Kidney tubule cell (primary cell): ENCODE measurements at regions not wholly inside any gene's neighbourhood (a gene's known extent, or its start where the extent isn't known, plus 50 kb on each side); places are given as distances from the start of the nearest gene placed in this dataset.

Source experiments
- DNase-seq: peaks from one replicate; pipeline ENCODE4 v3.0.0-alpha.2; 2018; ENCODE audit warnings: low spot score

- DNase-seq = no peak
These were observed 156.3 kb downstream of the SLC16A9 start for GRCh38 chr10:59553162-59553900.

GRCh38 chr10:59550061-59550460 lies 159.6 kb downstream of the SLC16A9 start:
- peak; percentile 60 for DNase-seq

- no peak for DNase-seq
These were observed 171.0 kb downstream of the SLC16A9 start for GRCh38 chr10:59538623-59539022.

DNA sequence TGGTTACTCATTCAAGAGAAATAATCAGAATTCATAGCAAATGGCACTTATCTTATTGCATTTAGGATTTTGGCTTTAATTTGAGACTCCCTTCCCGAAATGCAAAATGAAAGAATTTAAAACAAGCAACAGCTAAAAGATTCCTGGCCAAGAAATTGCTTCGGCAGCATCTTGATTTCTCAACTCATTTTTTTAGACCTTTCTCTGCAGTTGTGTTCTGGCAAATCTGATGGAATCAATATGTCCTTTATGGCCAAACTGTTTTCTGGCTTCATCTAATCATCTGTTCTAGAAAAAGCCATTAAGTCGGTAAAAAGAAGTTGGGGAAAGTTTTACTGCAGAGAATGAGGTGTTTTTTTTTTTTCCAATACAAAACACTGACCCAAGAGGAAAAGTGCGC lies 172.1 kb downstream of the SLC16A9 start:
- DNase-seq = no peak

DNA sequence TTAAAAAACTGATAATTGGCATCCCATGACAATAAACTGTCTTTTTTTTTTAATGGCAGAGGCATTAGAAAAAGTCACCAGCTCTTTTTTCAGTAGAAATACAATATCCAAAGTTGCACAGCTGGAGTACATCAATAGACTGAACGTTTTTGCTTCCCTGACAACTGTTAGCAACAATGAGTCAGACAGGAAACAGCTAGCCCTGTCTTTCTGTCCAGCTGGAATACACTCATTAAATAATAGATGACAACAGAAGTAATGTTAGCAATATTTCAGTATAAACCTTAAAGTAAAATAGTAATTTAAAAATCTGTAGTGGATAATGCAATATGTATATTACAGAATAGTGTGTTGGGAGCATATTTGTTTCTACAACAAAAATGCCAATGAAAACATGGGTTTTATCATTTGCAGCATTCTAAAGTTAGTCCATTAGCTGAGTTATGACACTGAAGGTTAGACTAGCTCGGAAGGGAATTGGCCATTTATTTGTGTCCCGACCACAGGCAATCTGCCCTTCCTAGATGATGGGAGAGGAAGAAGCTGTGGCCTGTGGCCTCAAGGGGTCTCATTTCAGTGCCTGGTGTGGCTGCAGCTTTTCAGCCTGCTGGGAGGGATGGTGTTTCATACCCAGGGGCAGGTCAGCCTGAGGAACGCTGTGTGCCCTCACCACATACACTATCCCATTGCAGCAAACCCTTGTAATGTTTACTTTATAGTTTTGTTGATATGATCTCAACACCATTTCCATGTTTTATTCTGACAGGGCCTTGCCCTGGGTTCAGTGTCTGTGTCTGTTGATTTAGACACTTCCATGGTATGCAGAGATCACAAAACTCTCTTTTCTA lies 173.3 kb downstream of the SLC16A9 start:
- peak; percentile 73 for DNase-seq

- no peak for DNase-seq
These were observed 162.0 kb upstream of the FAM13C start for GRCh38 chr10:59524348-59524747.

GRCh38 chr10:59523851-59524250 lies 161.5 kb upstream of the FAM13C start:
- DNase-seq = no peak

GRCh38 chr10:59517996-59518395 lies 155.6 kb upstream of the FAM13C start:
- DNase-seq = no peak

GRCh38 chr10:59517341-59517899 lies 155.1 kb upstream of the FAM13C start:
- DNase-seq = no peak

- DNase-seq = no peak
These were observed 151.2 kb upstream of the FAM13C start for GRCh38 chr10:59513558-59513957.

GRCh38 chr10:59512951-59513350 lies 150.6 kb upstream of the FAM13C start:
- DNase-seq = no peak

DNA sequence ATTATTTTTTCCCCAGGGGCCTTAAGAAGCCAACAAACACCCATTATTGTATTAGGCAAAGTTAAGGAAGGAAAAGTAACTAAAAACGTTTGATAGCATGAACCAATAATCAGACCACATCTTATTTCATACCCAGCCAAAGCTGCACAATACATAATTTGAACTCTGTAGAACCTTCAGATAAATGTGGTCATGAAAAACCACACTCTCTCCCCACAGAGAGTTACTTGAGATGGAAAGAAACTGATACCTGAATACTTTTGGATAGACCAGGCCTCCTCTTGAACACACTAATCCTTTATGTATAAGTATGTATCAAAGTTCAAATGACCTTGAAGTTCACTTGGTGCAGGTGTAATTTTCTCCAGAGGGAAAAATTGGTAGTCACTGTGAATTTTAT lies 146.6 kb upstream of the FAM13C start:
- DNase-seq = no peak

GRCh38 chr10:59508296-59508695 lies 145.9 kb upstream of the FAM13C start:
- DNase-seq = peak; percentile 26

- no peak for DNase-seq
These were observed 143.6 kb upstream of the FAM13C start for GRCh38 chr10:59505926-59506325.

GRCh38 chr10:59499460-59499859 lies 137.1 kb upstream of the FAM13C start:
- no peak for DNase-seq

DNA sequence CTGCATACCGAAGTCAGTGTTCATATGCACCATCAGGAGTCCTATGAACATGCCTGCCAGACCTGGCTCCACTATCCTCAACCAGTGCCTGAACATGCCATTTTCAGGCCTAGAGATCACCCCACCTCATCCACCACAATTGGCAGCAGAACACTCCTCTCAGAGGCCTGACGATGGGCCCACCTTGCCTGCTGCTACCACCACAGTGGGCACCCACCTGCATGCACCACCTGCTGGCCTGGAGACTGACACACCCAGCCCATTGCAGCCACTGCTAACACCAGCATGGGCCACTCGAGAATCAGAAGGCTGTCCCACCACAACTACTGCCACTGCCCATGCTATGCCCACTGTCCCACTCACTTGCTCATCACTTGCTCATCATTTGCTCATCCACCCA lies 130.7 kb upstream of the FAM13C start:
- DNase-seq = no peak

- no peak for DNase-seq
These were observed 117.1 kb upstream of the FAM13C start for GRCh38 chr10:59479426-59479825.

GRCh38 chr10:59470570-59470969 lies 108.2 kb upstream of the FAM13C start:
- DNase-seq = no peak

DNA sequence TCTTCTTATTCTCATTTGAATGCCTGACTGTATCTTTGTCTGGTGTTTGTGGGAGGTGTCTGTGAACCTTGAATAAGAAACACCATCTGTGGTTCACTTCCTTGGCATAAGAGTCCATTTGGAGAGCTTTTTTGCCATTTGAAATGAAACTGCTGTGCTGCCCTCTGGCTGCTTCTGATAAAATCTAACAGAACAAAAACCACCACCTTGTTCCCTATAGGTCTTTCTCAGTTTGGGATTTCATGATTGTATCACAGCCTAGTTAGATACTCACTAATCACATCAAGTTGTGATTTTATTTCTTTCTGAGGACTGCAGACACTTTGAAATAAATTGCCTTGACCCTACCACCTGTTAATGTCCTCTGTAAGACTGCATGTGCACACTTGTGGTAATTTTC lies 102.7 kb upstream of the FAM13C start:
- DNase-seq = peak; percentile 23

DNA sequence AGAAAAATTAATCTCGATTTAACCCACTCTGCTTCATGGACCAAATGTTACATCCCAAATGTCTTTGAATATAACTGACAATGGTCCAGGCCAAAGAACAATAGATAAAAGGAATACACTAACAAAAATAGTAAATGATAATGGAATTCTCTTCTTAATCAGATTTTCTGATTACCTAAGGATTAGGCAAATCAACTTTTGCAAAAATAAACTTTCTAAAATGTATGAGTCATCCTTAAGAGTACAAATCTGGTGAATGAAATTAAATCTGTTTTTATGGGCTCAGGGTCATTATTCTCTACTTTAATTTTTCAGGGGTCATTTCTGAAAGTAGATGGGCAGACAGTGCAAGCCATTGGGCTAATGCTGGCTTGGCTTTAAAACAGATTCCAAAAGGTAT lies 102.1 kb upstream of the FAM13C start:
- DNase-seq = no peak

DNA sequence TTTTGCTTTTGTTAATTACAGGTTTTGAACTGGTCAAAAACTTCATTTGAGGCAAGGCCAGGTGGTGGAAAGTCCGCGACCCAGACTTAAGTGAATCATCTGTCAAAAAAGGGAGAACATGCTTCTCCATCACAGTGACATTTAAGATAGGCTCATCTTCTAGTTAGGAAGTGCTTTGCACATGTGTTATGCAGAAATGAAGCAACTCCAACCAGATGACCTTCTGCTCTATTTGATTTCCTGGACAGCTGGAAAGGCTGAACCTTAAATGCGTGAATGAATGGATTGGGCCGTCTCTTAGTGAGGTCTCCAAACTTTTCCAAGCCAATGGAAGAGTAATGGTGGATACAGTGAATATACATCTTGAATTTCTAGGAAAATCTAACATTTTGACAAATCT lies 101.6 kb upstream of the FAM13C start:
- no peak for DNase-seq

- DNase-seq = no peak
These were observed 98.3 kb upstream of the FAM13C start for GRCh38 chr10:59460601-59461000.

- no peak for DNase-seq
These were observed 93.8 kb upstream of the FAM13C start for GRCh38 chr10:59456199-59456598.
